ENCODE measurements at regions not wholly inside any gene's neighbourhood (a gene's known extent, or its start where the extent isn't known, plus 50 kb on each side); places are given as distances from the start of the nearest gene placed in this dataset.

GRCh38 chr3:944786-945185, 148.0 kb upstream of the CNTN6 start:
- TF ChIP-seq POLR2A (IDR thresholded peaks at IDR 0.05; ENCODE audit: low read length) (no peak), GATA1 (IDR thresholded peaks at IDR 0.05; ENCODE audit: low read depth, low read length) (no peak)

Data from erythroblast (primary cell).